Loucy (cell line): ENCODE measurements at regions not wholly inside any gene's neighbourhood (a gene's known extent, or its start where the extent isn't known, plus 50 kb on each side); places are given as distances from the start of the nearest gene placed in this dataset.
A peak's percentile ranks its signal among the peaks of the same experiment; 100 is the strongest.

Source experiments
- H2AFZ ChIP-seq: fragments of 200-600 bp; sonication (generic); 2 replicates; pipeline ENCODE4 v1.6.0; 2016; ENCODE audit warnings: antibody characterized with exemption, mild to moderate bottlenecking, low read length, moderate library complexity
- H3F3A ChIP-seq: fragments of 200-600 bp; 2 replicates; pipeline ENCODE4 v1.6.0; 2016; ENCODE audit warnings: antibody characterized with exemption, low read depth, mild to moderate bottlenecking
- H3K27me3 ChIP-seq: fragments of 200-600 bp; sonication (generic); 2 replicates; pipeline ENCODE4 v1.6.1; 2014; ENCODE audit warnings: low read length, mild to moderate bottlenecking; ENCODE audit not compliant: insufficient read depth, poor library complexity, severe bottlenecking
- H3K36me3 ChIP-seq: fragments of 200-600 bp; sonication (generic); 2 replicates; pipeline ENCODE4 v1.6.1; 2016; ENCODE audit warnings: low read length; ENCODE audit not compliant: insufficient read depth
- H3K4me1 ChIP-seq: fragments of 200-600 bp; sonication (generic); 2 replicates; pipeline ENCODE4 v1.5.1; 2014; ENCODE audit warnings: low read length, mild to moderate bottlenecking; ENCODE audit not compliant: insufficient read depth, poor library complexity, severe bottlenecking
- H3K4me2 ChIP-seq: fragments of 200-600 bp; sonication (generic); 2 replicates; pipeline ENCODE4 v1.6.0; 2014; ENCODE audit warnings: antibody characterized with exemption, low read length, low read depth, mild to moderate bottlenecking; ENCODE audit not compliant: poor library complexity, severe bottlenecking
- H3K4me3 ChIP-seq: fragments of 200-600 bp; sonication (generic); 2 replicates; pipeline ENCODE4 v1.5.1; 2014; ENCODE audit warnings: low read length, mild to moderate bottlenecking, mixed read lengths; ENCODE audit not compliant: poor library complexity, severe bottlenecking
- H3K79me2 ChIP-seq: fragments of 200-600 bp; sonication (generic); 2 replicates; pipeline ENCODE4 v1.6.1; 2014; ENCODE audit warnings: low read length; ENCODE audit not compliant: insufficient read depth
- H3K9ac ChIP-seq: fragments of 200-600 bp; sonication (generic); 2 replicates; pipeline ENCODE4 v1.6.0; 2014; ENCODE audit warnings: mild to moderate bottlenecking, low read depth, low read length, moderate library complexity; ENCODE audit not compliant: poor library complexity, severe bottlenecking
- H3K9me2 ChIP-seq: fragments of 200-600 bp; sonication (generic); replicated peaks from 2 replicates; pipeline ENCODE4 v1.6.1; 2016; ENCODE audit warnings: low read depth, low read length, mixed read lengths
- H3K9me3 ChIP-seq: fragments of 200-600 bp; sonication (generic); 2 replicates; pipeline ENCODE4 v1.6.1; 2014; ENCODE audit warnings: mild to moderate bottlenecking, antibody characterized with exemption, low read length, low read depth; ENCODE audit not compliant: insufficient read depth
- H4K20me1 ChIP-seq: fragments of 200-600 bp; sonication (generic); 2 replicates; pipeline ENCODE4 v1.6.0; 2014; ENCODE audit warnings: antibody characterized with exemption, low read length, mild to moderate bottlenecking; ENCODE audit not compliant: insufficient read depth, poor library complexity, severe bottlenecking
- CTCF ChIP-seq: fragments of 200-600 bp; sonication (generic); conservative IDR thresholded peaks from 2 replicates; pipeline ENCODE4 v1.5.1; 2014; ENCODE audit warnings: mild to moderate bottlenecking, antibody characterized with exemption, low read length
- EZH2phosphoT487 ChIP-seq: fragments of 200-600 bp; IDR thresholded peaks from 2 replicates; pipeline ENCODE4 v1.6.1; 2018; ENCODE audit warnings: antibody characterized with exemption, mild to moderate bottlenecking, moderate library complexity, borderline replicate concordance

- no peak for TF ChIP-seq EZH2phosphoT487
- Histone ChIP-seq H3F3A (no peaks in the 10 kb centered on the region), H2AFZ (no peak overlapping the region), H3K4me1 (peaks cover 18% of the 10 kb centered on the region), H4K20me1 (no peaks in the 10 kb centered on the region), H3K9ac (no peak overlapping the region), H3K9me3 (peaks cover 16% of the 10 kb centered on the region), H3K9me2 (no peaks in the 10 kb centered on the region), H3K36me3 (0 out of 2 replicates have a peak, but pooled peaks cover 5% of the 10 kb centered on the region), H3K4me2 (no peak overlapping the region), H3K79me2 (0 out of 2 replicates have a peak, but pooled peaks cover 4% of the 10 kb centered on the region), H3K27me3 (no peaks in the 10 kb centered on the region), H3K4me3 (no peak overlapping the region)
Observed at GRCh38 chr2:181157326-181157725, 176.9 kb downstream of the UBE2E3 start.

- Histone ChIP-seq H2AFZ (no peak overlapping the region), H3K4me2 (no peak overlapping the region), H3K79me2 (0 out of 2 replicates have a peak, but pooled peaks cover 11% of the 10 kb centered on the region), H3K9me2 (no peaks in the 10 kb centered on the region), H3F3A (no peaks in the 10 kb centered on the region), H3K9me3 (peaks cover 16% of the 10 kb centered on the region), H4K20me1 (no peaks in the 10 kb centered on the region), H3K4me1 (peaks cover 16% of the 10 kb centered on the region), H3K27me3 (no peaks in the 10 kb centered on the region), H3K9ac (no peak overlapping the region), H3K4me3 (no peak overlapping the region), H3K36me3 (0 out of 2 replicates have a peak, but pooled peaks cover 5% of the 10 kb centered on the region)
- TF ChIP-seq EZH2phosphoT487 (no peak), CTCF (no peak)
Observed at GRCh38 chr2:181158427-181158826, 178.0 kb downstream of the UBE2E3 start.

DNA sequence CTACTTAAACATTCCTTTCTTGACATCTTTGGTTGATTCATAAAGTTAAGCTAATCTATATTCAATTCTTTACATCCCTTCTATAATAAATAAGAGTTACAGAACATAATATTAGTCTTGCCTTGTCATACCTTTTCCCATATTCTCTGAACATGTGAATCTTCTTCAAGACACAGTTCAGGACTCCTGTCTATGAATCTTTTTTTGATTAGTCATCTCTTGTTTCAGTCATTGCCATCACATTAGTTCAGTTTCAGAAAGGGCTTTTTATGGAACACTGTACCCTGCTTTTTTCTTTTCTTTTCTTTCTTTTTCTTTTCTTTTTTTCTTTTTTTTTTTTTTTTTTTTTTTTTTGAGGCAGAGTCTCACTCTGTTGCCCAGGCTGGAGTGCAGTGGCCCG lies 181.2 kb downstream of the UBE2E3 start:
- H2AFZ ChIP-seq = no peak overlapping the region
- no peaks in the 10 kb centered on the region for H3K36me3 ChIP-seq
- H3K4me3 ChIP-seq = no peak overlapping the region
- H3K9me2 ChIP-seq = no peaks in the 10 kb centered on the region
- H3K4me1 ChIP-seq = peaks cover 13% of the 10 kb centered on the region
- H3K27me3 ChIP-seq = no peaks in the 10 kb centered on the region
- H3K4me2 ChIP-seq = no peak overlapping the region
- H3F3A ChIP-seq = no peaks in the 10 kb centered on the region
- 0 out of 2 replicates have a peak, but pooled peaks cover 7% of the 10 kb centered on the region for H3K79me2 ChIP-seq
- H3K9ac ChIP-seq = no peak overlapping the region
- H3K9me3 ChIP-seq = peaks cover 5% of the 10 kb centered on the region; the same call in 1 of the 2 replicates
- no peak for TF ChIP-seq CTCF
- TF ChIP-seq EZH2phosphoT487 = no peak
- no peaks in the 10 kb centered on the region for H4K20me1 ChIP-seq

- Histone ChIP-seq H3K36me3 (no peaks in the 10 kb centered on the region), H3K9me2 (no peaks in the 10 kb centered on the region), H3K4me2 (peak overlapping the region; percentile 18), H3K9me3 (peaks cover 18% of the 10 kb centered on the region; the same call in 1 of the 2 replicates), H3K79me2 (0 out of 2 replicates have a peak, but pooled peaks cover 7% of the 10 kb centered on the region), H3K9ac (no peak overlapping the region), H4K20me1 (no peaks in the 10 kb centered on the region), H3K27me3 (no peaks in the 10 kb centered on the region), H3K4me1 (peaks cover 13% of the 10 kb centered on the region), H3F3A (no peaks in the 10 kb centered on the region), H3K4me3 (no peak overlapping the region), H2AFZ (no peak overlapping the region)
- TF ChIP-seq EZH2phosphoT487 (no peak), CTCF (no peak)
Observed at GRCh38 chr2:181163139-181163538, 182.7 kb downstream of the UBE2E3 start.
